WTC11 (cell line): ENCODE measurements at regions not wholly inside any gene's neighbourhood (a gene's known extent, or its start where the extent isn't known, plus 50 kb on each side); places are given as distances from the start of the nearest gene placed in this dataset.

Experiments
- ATF3 ChIP-seq: sonication (generic); formaldehyde crosslinking; conservative IDR thresholded peaks from 2 replicates; pipeline ENCODE4 v1.8.1; 2022; ENCODE audit warnings: mild to moderate bottlenecking, missing genetic modification reagents
- CTCF ChIP-seq: fragments of 200-600 bp; IDR thresholded peaks from 2 replicates; pipeline ENCODE4 v1.8.0; 2022; ENCODE audit warnings: antibody characterized with exemption
- ETV6 ChIP-seq: sonication (generic); formaldehyde crosslinking; IDR thresholded peaks from 2 replicates; pipeline ENCODE4 v1.8.1; 2022; ENCODE audit warnings: mild to moderate bottlenecking, missing genetic modification reagents
- IRF1 ChIP-seq: sonication (generic); formaldehyde crosslinking; IDR thresholded peaks from 2 replicates; pipeline ENCODE4 v1.8.0; 2023; ENCODE audit warnings: missing genetic modification reagents
- MAX ChIP-seq: sonication (generic); formaldehyde crosslinking; IDR thresholded peaks from 2 replicates; pipeline ENCODE4 v1.8.0; 2022; ENCODE audit warnings: mild to moderate bottlenecking, missing genetic modification reagents
- ZBTB43 ChIP-seq: sonication (generic); formaldehyde crosslinking; IDR thresholded peaks from 2 replicates; pipeline ENCODE4 v1.8.1; 2023; ENCODE audit warnings: mild to moderate bottlenecking, missing genetic modification reagents
- ZNF281 ChIP-seq: sonication (generic); formaldehyde crosslinking; IDR thresholded peaks from 2 replicates; pipeline ENCODE4 v1.8.0; 2023; ENCODE audit warnings: mild to moderate bottlenecking, missing genetic modification reagents
- ZNF317 ChIP-seq: sonication (generic); formaldehyde crosslinking; IDR thresholded peaks from 2 replicates; pipeline ENCODE4 v1.8.1; 2023; ENCODE audit warnings: low read depth, mild to moderate bottlenecking, moderate library complexity, missing genetic modification reagents, borderline replicate concordance

GRCh38 chr5:71946343-71947030 lies 160.8 kb upstream of the MAP1B start:
- TF ChIP-seq ETV6 (CRISPR knock-in tag) (no peak), CTCF (no peak), IRF1 (CRISPR knock-in tag) (no peak), ZNF317 (CRISPR knock-in tag) (no peak), ATF3 (CRISPR knock-in tag) (no peak), ZNF281 (CRISPR knock-in tag) (no peak), ZBTB43 (no peak), MAX (no peak)
